ENCODE measurements at regions not wholly inside any gene's neighbourhood (a gene's known extent, or its start where the extent isn't known, plus 50 kb on each side); places are given as distances from the start of the nearest gene placed in this dataset.
"Not testable (repeated sequence)": the region's sequence is repeated elsewhere in the genome, so short reads cannot be mapped to it uniquely, and the experiment has no call there.

- no peaks in the 10 kb centered on the region for H3K27me3 ChIP-seq (ENCODE audit: insufficient read depth, low read depth, severe bottlenecking)
- TF ChIP-seq CTCF (IDR thresholded peaks at IDR 0.05; ENCODE audit: low read depth, low read length): no peak
Observed at GRCh38 chr1:228845101-228845500, 109.8 kb downstream of the RHOU start.

GRCh38 chr1:228846952-228847351 lies 111.7 kb downstream of the RHOU start:
- no peak for TF ChIP-seq CTCF (IDR thresholded peaks at IDR 0.05; ENCODE audit: low read depth, low read length)
- H3K4me3 ChIP-seq (ENCODE audit: low read depth, low read length): no peak overlapping the region
- H3K27ac ChIP-seq: no peak overlapping the region
- no peaks in the 10 kb centered on the region for H3K9me3 ChIP-seq (ENCODE audit: severe bottlenecking)
- H3K36me3 ChIP-seq: no peaks in the 10 kb centered on the region
- no peak for DNase-seq
- H3K27me3 ChIP-seq (ENCODE audit: insufficient read depth, low read depth, severe bottlenecking): no peaks in the 10 kb centered on the region

More at GRCh38 chr1:228845101-228845500, 109.8 kb downstream of the RHOU start:
- DNase-seq: no peak
- no peak overlapping the region for H3K27ac ChIP-seq
- no peaks in the 10 kb centered on the region for H3K36me3 ChIP-seq
- H3K4me3 ChIP-seq (ENCODE audit: low read depth, low read length): no peak overlapping the region
- no peaks in the 10 kb centered on the region for H3K9me3 ChIP-seq (ENCODE audit: severe bottlenecking)

GRCh38 chr1:228847451-228847850 lies 112.2 kb downstream of the RHOU start:
- H3K36me3 ChIP-seq; H3K4me3 ChIP-seq (ENCODE audit: low read depth, low read length); H3K9me3 ChIP-seq (ENCODE audit: severe bottlenecking); DNase-seq; H3K27me3 ChIP-seq (ENCODE audit: insufficient read depth, low read depth, severe bottlenecking); H3K27ac ChIP-seq: not testable (repeated sequence)

- no peak overlapping the region for H3K27ac ChIP-seq
Observed at GRCh38 chr1:228848406-228848805, 113.1 kb downstream of the RHOU start.

GRCh38 chr1:228849011-228849541 lies 113.8 kb downstream of the RHOU start:
- Histone ChIP-seq H3K4me3 (ENCODE audit: low read depth, low read length) (no peak overlapping the region), H3K27me3 (ENCODE audit: insufficient read depth, low read depth, severe bottlenecking) (no peaks in the 10 kb centered on the region), H3K36me3 (no peaks in the 10 kb centered on the region), H3K27ac (no peak overlapping the region), H3K9me3 (ENCODE audit: severe bottlenecking) (no peaks in the 10 kb centered on the region)
- no peak for DNase-seq
- no peak for TF ChIP-seq CTCF (IDR thresholded peaks at IDR 0.05; ENCODE audit: low read depth, low read length)

More at GRCh38 chr1:228848406-228848805, 113.1 kb downstream of the RHOU start:
- Histone ChIP-seq H3K4me3 (ENCODE audit: low read depth, low read length) (no peak overlapping the region), H3K36me3 (no peaks in the 10 kb centered on the region), H3K9me3 (ENCODE audit: severe bottlenecking) (no peaks in the 10 kb centered on the region), H3K27me3 (ENCODE audit: insufficient read depth, low read depth, severe bottlenecking) (no peaks in the 10 kb centered on the region)
- DNase-seq: no peak
- no peak for TF ChIP-seq CTCF (IDR thresholded peaks at IDR 0.05; ENCODE audit: low read depth, low read length)

- TF ChIP-seq CTCF (IDR thresholded peaks at IDR 0.05; ENCODE audit: low read depth, low read length): no peak
Observed at GRCh38 chr1:228850141-228851100, 115.1 kb downstream of the RHOU start.

More at GRCh38 chr1:228850141-228851100, 115.1 kb downstream of the RHOU start:
- Histone ChIP-seq H3K36me3 (no peaks in the 10 kb centered on the region), H3K27ac (no peak overlapping the region), H3K4me3 (ENCODE audit: low read depth, low read length) (no peak overlapping the region), H3K9me3 (ENCODE audit: severe bottlenecking) (no peaks in the 10 kb centered on the region), H3K27me3 (ENCODE audit: insufficient read depth, low read depth, severe bottlenecking) (no peaks in the 10 kb centered on the region)
- no peak for DNase-seq
